ENCODE measurements at regions not wholly inside any gene's neighbourhood (a gene's known extent, or its start where the extent isn't known, plus 50 kb on each side); places are given as distances from the start of the nearest gene placed in this dataset.

- BruUV-seq (replicated peaks), result no TSS peak
- intact Hi-C loops (cut with micrococcal nuclease; ENCODE audit: unreplicated experiment), result no loop called here
- CTCF ChIA-PET (ENCODE audit: unreplicated experiment), result no interaction called here
- POLR2A ChIA-PET, result interaction anchor here (0.7 kb wide), 1 partner anchor 53 kb away, joined by 3 read pairs; no protein-coding TSS in a partner anchor
- TF ChIP-seq EZH2phosphoT487 (IDR thresholded peaks at IDR 0.05; ENCODE audit: borderline replicate concordance, low read depth, low read length) (no peak), CTCF (conservative IDR thresholded peaks at IDR 0.05; ENCODE audit: low read length) (no peak)
- Histone ChIP-seq H3K4me1 (ENCODE audit: insufficient read depth, low read length, poor library complexity, severe bottlenecking) (no peaks in the 10 kb centered on the region), H3K9me3 (ENCODE audit: low read length) (no peaks in the 10 kb centered on the region), H3K4me3 (ENCODE audit: low read depth, low read length, poor library complexity, severe bottlenecking) (no peak overlapping the region), H2AFZ (ENCODE audit: low read length) (no peak overlapping the region), H3K36me3 (ENCODE audit: insufficient read depth, low read length) (no peaks in the 10 kb centered on the region), H3K9me2 (ENCODE audit: insufficient read depth, low read length) (no peaks in the 10 kb centered on the region), H3K4me2 (ENCODE audit: low read length) (no peak overlapping the region), H3K27ac (ENCODE audit: low read depth, low read length, poor library complexity, severe bottlenecking) (no peak overlapping the region), H3K79me2 (ENCODE audit: insufficient read depth, low read depth, low read length) (no peaks in the 10 kb centered on the region), H4K20me1 (ENCODE audit: insufficient read depth, low read length) (no peaks in the 10 kb centered on the region)
- no peak for DNase-seq (ENCODE audit: low spot score)
These were observed 544.6 kb upstream of the BTBD3 start for GRCh38 chr20:11372876-11373790.

DNA sequence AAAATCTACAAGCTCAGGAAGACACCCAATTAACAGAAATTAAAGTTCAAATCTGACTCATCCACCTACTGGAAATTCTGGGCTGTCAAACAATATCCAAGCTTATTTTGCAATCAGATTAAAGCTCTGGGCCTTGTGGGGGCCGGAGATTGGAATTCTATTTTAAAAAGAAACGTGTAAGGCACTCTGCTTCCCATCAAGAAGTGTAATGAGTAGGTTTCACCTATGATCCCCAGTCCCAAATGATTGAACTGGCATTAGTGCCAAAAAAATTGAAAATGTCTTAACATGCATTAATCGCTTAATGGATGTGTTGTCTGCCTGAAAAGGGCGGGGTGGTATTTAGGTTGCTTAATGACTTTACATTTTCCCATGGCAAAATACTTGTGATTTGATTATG is 542.4 kb upstream of the BTBD3 start:
- no peaks in the 10 kb centered on the region for H3K4me1 ChIP-seq (ENCODE audit: insufficient read depth, low read length, poor library complexity, severe bottlenecking)
- H4K20me1 ChIP-seq (ENCODE audit: insufficient read depth, low read length), result no peaks in the 10 kb centered on the region
- no peak for DNase-seq (ENCODE audit: low spot score)
- H2AFZ ChIP-seq (ENCODE audit: low read length), result no peak overlapping the region
- intact Hi-C loops (cut with micrococcal nuclease; ENCODE audit: unreplicated experiment), result no loop called here
- TF ChIP-seq EZH2phosphoT487 (IDR thresholded peaks at IDR 0.05; ENCODE audit: borderline replicate concordance, low read depth, low read length) (no peak), CTCF (conservative IDR thresholded peaks at IDR 0.05; ENCODE audit: low read length) (no peak)
- H3K36me3 ChIP-seq (ENCODE audit: insufficient read depth, low read length), result no peaks in the 10 kb centered on the region
- H3K27ac ChIP-seq (ENCODE audit: low read depth, low read length, poor library complexity, severe bottlenecking), result no peak overlapping the region
- no peak overlapping the region for H3K4me3 ChIP-seq (ENCODE audit: low read depth, low read length, poor library complexity, severe bottlenecking)
- ChIA-PET POLR2A (no interaction called here), CTCF (ENCODE audit: unreplicated experiment) (no interaction called here)
- H3K9me3 ChIP-seq (ENCODE audit: low read length), result no peaks in the 10 kb centered on the region
- no peak overlapping the region for H3K4me2 ChIP-seq (ENCODE audit: low read length)
- no peaks in the 10 kb centered on the region for H3K79me2 ChIP-seq (ENCODE audit: insufficient read depth, low read depth, low read length)
- no TSS peak for BruUV-seq (replicated peaks)
- H3K9me2 ChIP-seq (ENCODE audit: insufficient read depth, low read length), result no peaks in the 10 kb centered on the region

GRCh38 chr20:11375966-11376365 is 541.7 kb upstream of the BTBD3 start:
- no TSS peak for BruUV-seq (replicated peaks)
- TF ChIP-seq EZH2phosphoT487 (IDR thresholded peaks at IDR 0.05; ENCODE audit: borderline replicate concordance, low read depth, low read length) (no peak), CTCF (conservative IDR thresholded peaks at IDR 0.05; ENCODE audit: low read length) (no peak)
- intact Hi-C loops (cut with micrococcal nuclease; ENCODE audit: unreplicated experiment), result no loop called here
- CTCF ChIA-PET (ENCODE audit: unreplicated experiment), result no interaction called here
- no peaks in the 10 kb centered on the region for H3K9me3 ChIP-seq (ENCODE audit: low read length)
- no peaks in the 10 kb centered on the region for H4K20me1 ChIP-seq (ENCODE audit: insufficient read depth, low read length)
- H3K36me3 ChIP-seq (ENCODE audit: insufficient read depth, low read length), result no peaks in the 10 kb centered on the region
- no peak overlapping the region for H3K27ac ChIP-seq (ENCODE audit: low read depth, low read length, poor library complexity, severe bottlenecking)
- H3K9me2 ChIP-seq (ENCODE audit: insufficient read depth, low read length), result no peaks in the 10 kb centered on the region
- H3K4me2 ChIP-seq (ENCODE audit: low read length), result no peak overlapping the region
- DNase-seq (ENCODE audit: low spot score), result no peak
- H3K79me2 ChIP-seq (ENCODE audit: insufficient read depth, low read depth, low read length), result no peaks in the 10 kb centered on the region
- H3K4me3 ChIP-seq (ENCODE audit: low read depth, low read length, poor library complexity, severe bottlenecking), result no peak overlapping the region
- POLR2A ChIA-PET, result no interaction called here
- no peaks in the 10 kb centered on the region for H3K4me1 ChIP-seq (ENCODE audit: insufficient read depth, low read length, poor library complexity, severe bottlenecking)
- H2AFZ ChIP-seq (ENCODE audit: low read length), result no peak overlapping the region
